Ascending aorta (tissue), 2 donors: ENCODE measurements at regions not wholly inside any gene's neighbourhood (a gene's known extent, or its start where the extent isn't known, plus 50 kb on each side); places are given as distances from the start of the nearest gene placed in this dataset.

Experiments
- DNase-seq, 2 donors: peaks; one replicate each; pipeline ENCODE4 v3.0.0-alpha.2; 2019; ENCODE audit warnings: low spot score in 2 of 2
- H3K27ac ChIP-seq, 2 donors: fragments of 200-600 bp; sonication (generic); one replicate each; pipeline ENCODE4 v1.5.1; 2016 to 2017; ENCODE audit warnings: mild to moderate bottlenecking in 1 of 2
- H3K27me3 ChIP-seq: fragments of 200-600 bp; sonication (generic); one replicate; pipeline ENCODE4 v1.5.1; 2017
- H3K36me3 ChIP-seq, 2 donors: fragments of 200-600 bp; sonication (generic); one replicate each; pipeline ENCODE4 v1.5.1; 2016
- H3K4me1 ChIP-seq, 2 donors: fragments of 200-600 bp; sonication (generic); one replicate each; pipeline ENCODE4 v1.5.1; 2016 to 2017; ENCODE audit warnings: mild to moderate bottlenecking in 1 of 2
- H3K4me3 ChIP-seq, 2 donors: fragments of 200-600 bp; sonication (generic); one replicate each; pipeline ENCODE4 v1.5.1; 2016 to 2017; ENCODE audit warnings: mild to moderate bottlenecking in 1 of 2
- H3K9me3 ChIP-seq, 2 donors: fragments of 200-600 bp; sonication (generic); one replicate each; pipeline ENCODE4 v1.5.1; 2016
- intact Hi-C: fragments of 100-400 bp; cut with DNase I; formaldehyde crosslinking; loops from one replicate; pipeline ENCODE4 v1.15.1; 2023
- TF ChIP-seq, protein P1 (sequence below), 3 experiments: fragments of 200-600 bp in 2 of 3; fragments of 450-650 bp in 1 of 3; sonication (generic) in 2 of 3; IDR thresholded peaks; one replicate each; pipeline ENCODE4 v1.5.1; 2016 to 2019; ENCODE audit warnings: antibody characterized with exemption in 3 of 3, mild to moderate bottlenecking in 1 of 3, moderate library complexity in 1 of 3

GRCh38 chr9:19870988-19871387 lies 82.2 kb upstream of the SLC24A2 start:
- TF ChIP-seq, protein P1, sequence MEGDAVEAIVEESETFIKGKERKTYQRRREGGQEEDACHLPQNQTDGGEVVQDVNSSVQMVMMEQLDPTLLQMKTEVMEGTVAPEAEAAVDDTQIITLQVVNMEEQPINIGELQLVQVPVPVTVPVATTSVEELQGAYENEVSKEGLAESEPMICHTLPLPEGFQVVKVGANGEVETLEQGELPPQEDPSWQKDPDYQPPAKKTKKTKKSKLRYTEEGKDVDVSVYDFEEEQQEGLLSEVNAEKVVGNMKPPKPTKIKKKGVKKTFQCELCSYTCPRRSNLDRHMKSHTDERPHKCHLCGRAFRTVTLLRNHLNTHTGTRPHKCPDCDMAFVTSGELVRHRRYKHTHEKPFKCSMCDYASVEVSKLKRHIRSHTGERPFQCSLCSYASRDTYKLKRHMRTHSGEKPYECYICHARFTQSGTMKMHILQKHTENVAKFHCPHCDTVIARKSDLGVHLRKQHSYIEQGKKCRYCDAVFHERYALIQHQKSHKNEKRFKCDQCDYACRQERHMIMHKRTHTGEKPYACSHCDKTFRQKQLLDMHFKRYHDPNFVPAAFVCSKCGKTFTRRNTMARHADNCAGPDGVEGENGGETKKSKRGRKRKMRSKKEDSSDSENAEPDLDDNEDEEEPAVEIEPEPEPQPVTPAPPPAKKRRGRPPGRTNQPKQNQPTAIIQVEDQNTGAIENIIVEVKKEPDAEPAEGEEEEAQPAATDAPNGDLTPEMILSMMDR (IDR thresholded peaks at IDR 0.05) = no peak
- no peaks in the 10 kb centered on the region for H3K36me3 ChIP-seq
- peaks cover 0 to 8% of the 10 kb centered on the region in 2 donors for H3K9me3 ChIP-seq
- H3K27me3 ChIP-seq = no peaks in the 10 kb centered on the region
- intact Hi-C loops = no loop called here
- H3K27ac ChIP-seq = no peak overlapping the region
- DNase-seq = no peak
- H3K4me1 ChIP-seq = no peaks in the 10 kb centered on the region
- no peak overlapping the region for H3K4me3 ChIP-seq

DNA sequence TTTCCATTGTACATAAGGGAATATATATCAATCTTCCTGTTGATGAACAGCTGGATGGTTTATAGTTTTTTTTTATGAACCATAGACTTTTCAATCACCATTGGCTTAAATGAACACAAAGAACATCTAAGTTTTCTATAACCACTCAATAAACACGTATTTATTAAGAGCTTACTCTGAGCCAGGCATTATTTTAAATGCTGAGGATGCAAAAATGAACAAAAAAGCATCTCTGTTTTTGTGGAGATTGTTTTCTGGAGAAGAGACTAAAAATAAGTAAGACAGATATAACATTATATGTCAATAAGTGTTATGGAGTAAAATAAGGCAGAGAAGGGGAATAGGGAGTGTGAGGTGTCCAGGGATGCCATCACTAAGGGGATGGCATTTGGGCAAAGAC lies 52.1 kb upstream of the SLC24A2 start:
- Histone ChIP-seq H3K36me3 (no peaks in the 10 kb centered on the region), H3K9me3 (no peaks in the 10 kb centered on the region), H3K4me1 (no peaks in the 10 kb centered on the region), H3K27ac (no peak overlapping the region), H3K4me3 (no peak overlapping the region), H3K27me3 (no peaks in the 10 kb centered on the region)
- TF ChIP-seq, protein P1 (IDR thresholded peaks at IDR 0.05) = no peak
- intact Hi-C loops = no loop called here
- no peak for DNase-seq
